DND-41 (cell line): ENCODE measurements at regions not wholly inside any gene's neighbourhood (a gene's known extent, or its start where the extent isn't known, plus 50 kb on each side); places are given as distances from the start of the nearest gene placed in this dataset.

ENCODE experiments used
- ATAC-seq: fragments of 200-7000 bp; cut with Tn5 transposase; 3 replicates; pipeline ENCODE4 v1.9.1; 2021; ENCODE audit warnings: low read depth; ENCODE audit not compliant: insufficient read depth
- DNase-seq: peaks from one replicate; pipeline ENCODE4 v3.0.0-alpha.2; 2020
- H2AFZ ChIP-seq: 2 replicates; pipeline ENCODE4 v1.6.0; 2012; ENCODE audit warnings: low read depth, low read length
- H3K27ac ChIP-seq: 2 replicates; pipeline ENCODE4 v1.5.1; 2012; ENCODE audit warnings: low read length, inconsistent platforms
- H3K27me3 ChIP-seq: fragments of 200-600 bp; sonication (generic); 2 replicates; pipeline ENCODE4 v1.6.0; 2012; ENCODE audit warnings: low read length, mild to moderate bottlenecking, inconsistent platforms; ENCODE audit not compliant: insufficient read depth, poor library complexity
- H3K36me3 ChIP-seq: 2 replicates; pipeline ENCODE4 v1.5.1; 2012; ENCODE audit warnings: low read length, inconsistent platforms; ENCODE audit not compliant: insufficient read depth
- H3K4me1 ChIP-seq: 2 replicates; pipeline ENCODE4 v1.5.1; 2012; ENCODE audit warnings: mild to moderate bottlenecking, low read length; ENCODE audit not compliant: insufficient read depth
- H3K4me2 ChIP-seq: 2 replicates; pipeline ENCODE4 v1.6.0; 2012; ENCODE audit warnings: mild to moderate bottlenecking, moderate library complexity, low read length, inconsistent platforms; ENCODE audit not compliant: insufficient read depth
- H3K4me3 ChIP-seq, 2 experiments: fragments of 200-600 bp in 1 of 2; shearing (Covaris generic) in 1 of 2; 2 replicates each; pipeline ENCODE4 v1.5.1; 2012 to 2016; ENCODE audit warnings: inconsistent platforms in 2 of 2, low read length in 2 of 2, mild to moderate bottlenecking in 2 of 2, low read depth in 1 of 2, moderate library complexity in 1 of 2
- H3K79me2 ChIP-seq: 2 replicates; pipeline ENCODE4 v1.6.0; 2012; ENCODE audit warnings: low read length, inconsistent platforms; ENCODE audit not compliant: insufficient read depth
- H3K9ac ChIP-seq: 2 replicates; pipeline ENCODE4 v1.6.0; 2012; ENCODE audit warnings: low read depth, mild to moderate bottlenecking, inconsistent platforms, low read length, moderate library complexity
- H3K9me3 ChIP-seq: 2 replicates; pipeline ENCODE4 v1.5.1; 2012; ENCODE audit warnings: low read length, moderate library complexity, mild to moderate bottlenecking, inconsistent platforms; ENCODE audit not compliant: insufficient read depth, severe bottlenecking
- H4K20me1 ChIP-seq: 2 replicates; pipeline ENCODE4 v1.6.0; 2012; ENCODE audit warnings: low read length; ENCODE audit not compliant: insufficient read depth
- EZH2 ChIP-seq: IDR thresholded peaks from 3 replicates; pipeline ENCODE4 v1.6.1; 2012; ENCODE audit warnings: borderline replicate concordance, low read depth, mild to moderate bottlenecking, moderate library complexity, low read length, inconsistent platforms; ENCODE audit not compliant: severe bottlenecking
- TF ChIP-seq, protein P1 (sequence below): IDR thresholded peaks from 2 replicates; pipeline ENCODE4 v1.5.1; 2012; ENCODE audit warnings: borderline replicate concordance, low read length, moderate library complexity, mild to moderate bottlenecking; ENCODE audit not compliant: poor library complexity, severe bottlenecking; ENCODE audit errors: extremely low read depth

DNA sequence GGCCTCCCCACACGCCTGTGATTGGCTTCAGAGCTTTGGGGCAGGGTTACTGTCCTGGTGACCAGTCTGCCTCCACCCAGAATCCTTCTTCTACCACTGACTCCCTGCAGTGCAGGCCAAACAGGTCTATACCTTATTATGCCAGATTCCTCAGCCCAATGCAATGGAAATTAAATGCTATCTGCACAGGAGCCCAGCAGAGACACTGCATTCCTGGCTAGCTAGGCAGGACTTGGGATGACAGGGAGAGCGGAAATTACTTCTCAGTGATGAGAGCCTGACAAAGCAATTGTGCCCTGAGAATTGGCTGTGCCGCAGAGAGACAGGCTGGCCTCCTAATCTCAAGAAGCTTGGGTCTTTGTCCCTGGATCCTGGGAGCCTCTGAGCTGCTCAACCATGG lies 143.8 kb upstream of the NCAM1 start:
- no peaks in the 10 kb centered on the region for H4K20me1 ChIP-seq
- no peak overlapping the region for H3K4me2 ChIP-seq
- ATAC-seq (no peak), DNase-seq (no peak)
- H2AFZ ChIP-seq = no peak overlapping the region
- TF ChIP-seq, protein P1, sequence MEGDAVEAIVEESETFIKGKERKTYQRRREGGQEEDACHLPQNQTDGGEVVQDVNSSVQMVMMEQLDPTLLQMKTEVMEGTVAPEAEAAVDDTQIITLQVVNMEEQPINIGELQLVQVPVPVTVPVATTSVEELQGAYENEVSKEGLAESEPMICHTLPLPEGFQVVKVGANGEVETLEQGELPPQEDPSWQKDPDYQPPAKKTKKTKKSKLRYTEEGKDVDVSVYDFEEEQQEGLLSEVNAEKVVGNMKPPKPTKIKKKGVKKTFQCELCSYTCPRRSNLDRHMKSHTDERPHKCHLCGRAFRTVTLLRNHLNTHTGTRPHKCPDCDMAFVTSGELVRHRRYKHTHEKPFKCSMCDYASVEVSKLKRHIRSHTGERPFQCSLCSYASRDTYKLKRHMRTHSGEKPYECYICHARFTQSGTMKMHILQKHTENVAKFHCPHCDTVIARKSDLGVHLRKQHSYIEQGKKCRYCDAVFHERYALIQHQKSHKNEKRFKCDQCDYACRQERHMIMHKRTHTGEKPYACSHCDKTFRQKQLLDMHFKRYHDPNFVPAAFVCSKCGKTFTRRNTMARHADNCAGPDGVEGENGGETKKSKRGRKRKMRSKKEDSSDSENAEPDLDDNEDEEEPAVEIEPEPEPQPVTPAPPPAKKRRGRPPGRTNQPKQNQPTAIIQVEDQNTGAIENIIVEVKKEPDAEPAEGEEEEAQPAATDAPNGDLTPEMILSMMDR = no peak
- no peak for TF ChIP-seq EZH2
- H3K36me3 ChIP-seq = no peaks in the 10 kb centered on the region
- no peaks in the 10 kb centered on the region for H3K4me1 ChIP-seq
- no peaks in the 10 kb centered on the region for H3K27me3 ChIP-seq
- H3K9ac ChIP-seq = no peak overlapping the region
- H3K79me2 ChIP-seq = no peaks in the 10 kb centered on the region
- no peaks in the 10 kb centered on the region for H3K9me3 ChIP-seq
- no peak overlapping the region for H3K4me3 ChIP-seq
- H3K27ac ChIP-seq = no peak overlapping the region

DNA sequence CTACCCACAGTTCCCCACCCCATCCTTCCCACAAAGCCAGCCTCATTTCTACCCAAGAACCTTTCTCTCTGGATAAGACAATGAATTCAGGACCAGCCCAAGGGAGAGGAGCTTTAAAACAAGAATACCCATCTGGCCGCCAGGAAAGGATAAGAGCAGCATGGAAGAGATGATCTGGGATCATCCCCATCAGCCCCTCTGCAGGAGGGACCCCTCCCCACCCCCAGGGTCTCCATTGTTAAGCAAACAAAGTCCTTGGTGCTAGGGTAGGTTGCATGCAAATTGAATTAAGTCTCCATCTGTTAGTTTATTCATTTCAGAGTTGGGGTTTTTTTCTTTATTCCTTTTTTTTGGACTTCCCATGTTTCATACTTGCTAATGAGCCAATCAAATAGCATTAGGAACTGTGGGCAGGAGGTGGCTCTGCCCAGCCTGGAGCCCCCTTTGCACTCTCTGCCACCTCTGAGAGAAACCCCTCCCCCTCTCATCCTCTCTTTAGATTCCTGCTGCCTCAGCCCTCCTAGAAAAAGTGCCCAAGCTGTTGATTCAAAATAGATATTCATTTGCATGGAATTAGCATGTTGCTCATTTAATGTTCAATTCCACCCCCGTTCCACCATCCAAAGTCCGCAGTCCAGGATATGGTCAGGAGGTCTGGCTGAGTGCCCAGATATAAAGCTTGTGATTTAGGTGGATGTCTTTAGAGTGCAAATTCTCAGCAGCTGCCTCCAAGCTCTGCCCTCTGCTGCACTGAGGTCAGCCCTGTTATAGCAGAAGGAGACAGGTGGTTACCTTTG lies 138.5 kb upstream of the NCAM1 start:
- no peak overlapping the region for H3K27ac ChIP-seq
- no peaks in the 10 kb centered on the region for H3K36me3 ChIP-seq
- H4K20me1 ChIP-seq = no peaks in the 10 kb centered on the region
- TF ChIP-seq, protein P1 = no peak
- no peak for TF ChIP-seq EZH2
- DNase-seq (no peak), ATAC-seq (no peak)
- H3K4me1 ChIP-seq = no peaks in the 10 kb centered on the region
- H3K9ac ChIP-seq = no peak overlapping the region
- H2AFZ ChIP-seq = no peak overlapping the region
- no peaks in the 10 kb centered on the region for H3K79me2 ChIP-seq
- no peaks in the 10 kb centered on the region for H3K27me3 ChIP-seq
- H3K4me3 ChIP-seq = no peak overlapping the region
- H3K4me2 ChIP-seq = no peak overlapping the region
- H3K9me3 ChIP-seq = no peaks in the 10 kb centered on the region

DNA sequence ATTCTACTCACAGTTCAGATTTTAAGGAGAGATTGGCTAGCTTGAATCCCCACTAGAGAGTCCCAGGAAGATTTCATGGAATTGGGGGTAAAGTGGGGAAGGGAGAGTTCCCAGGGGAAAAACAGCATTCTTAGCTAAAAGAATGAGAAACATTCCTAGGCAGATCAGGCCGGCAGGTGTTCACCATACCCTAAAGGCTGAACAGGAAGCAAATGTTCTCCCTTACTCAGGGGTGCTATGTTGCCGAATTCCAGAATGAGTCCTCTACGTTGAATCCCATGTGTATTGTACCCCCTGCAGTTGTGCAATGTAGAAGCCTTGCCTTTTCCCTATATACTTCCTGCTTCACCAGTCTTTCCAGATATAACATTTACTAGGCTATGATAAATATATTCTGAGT lies 135.2 kb upstream of the NCAM1 start:
- Histone ChIP-seq H3K36me3 (no peaks in the 10 kb centered on the region), H4K20me1 (no peaks in the 10 kb centered on the region), H3K9ac (no peak overlapping the region), H3K4me3 (no peak overlapping the region), H3K27ac (no peak overlapping the region), H3K9me3 (no peaks in the 10 kb centered on the region), H3K4me1 (no peaks in the 10 kb centered on the region), H2AFZ (no peak overlapping the region), H3K27me3 (no peaks in the 10 kb centered on the region), H3K79me2 (no peaks in the 10 kb centered on the region), H3K4me2 (no peak overlapping the region)
- no peak for DNase-seq
- TF ChIP-seq, protein P1 = no peak
- TF ChIP-seq EZH2 = no peak
- ATAC-seq = no peak

DNA sequence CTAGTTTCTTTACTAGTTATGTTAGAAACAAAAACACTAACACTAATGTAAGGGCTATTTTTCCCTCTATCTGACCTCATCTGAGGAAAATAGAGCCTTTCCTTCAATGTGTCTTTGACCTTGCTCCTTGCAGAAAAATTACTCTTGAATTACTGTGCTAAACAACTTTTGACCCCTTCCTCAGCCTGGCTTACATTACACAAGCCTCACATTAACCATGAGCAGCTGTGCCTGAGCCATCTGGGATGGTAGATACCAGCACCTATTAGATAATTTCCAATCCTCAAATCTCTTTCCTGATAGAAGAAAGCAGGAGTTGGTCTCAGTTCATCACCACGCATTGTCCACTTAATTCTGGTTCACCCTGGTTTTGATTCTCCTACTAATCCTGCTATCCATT lies 134.4 kb upstream of the NCAM1 start:
- no peaks in the 10 kb centered on the region for H3K9me3 ChIP-seq
- TF ChIP-seq, protein P1 = no peak
- TF ChIP-seq EZH2 = no peak
- H3K4me3 ChIP-seq = no peak overlapping the region
- no peak overlapping the region for H2AFZ ChIP-seq
- H3K36me3 ChIP-seq = no peaks in the 10 kb centered on the region
- no peak overlapping the region for H3K9ac ChIP-seq
- no peaks in the 10 kb centered on the region for H4K20me1 ChIP-seq
- H3K27ac ChIP-seq = no peak overlapping the region
- H3K79me2 ChIP-seq = no peaks in the 10 kb centered on the region
- H3K4me1 ChIP-seq = no peaks in the 10 kb centered on the region
- DNase-seq (no peak), ATAC-seq (no peak)
- H3K4me2 ChIP-seq = no peak overlapping the region
- H3K27me3 ChIP-seq = no peaks in the 10 kb centered on the region
